HG02623 (cell line): ENCODE measurements at regions not wholly inside any gene's neighbourhood (a gene's known extent, or its start where the extent isn't known, plus 50 kb on each side); places are given as distances from the start of the nearest gene placed in this dataset.

Experiments used
- ATAC-seq: cut with Tn5 transposase; IDR thresholded peaks from one replicate; pipeline ENCODE4 v1.9.1; 2021; ENCODE audit warnings: moderate library complexity; ENCODE audit not compliant: unreplicated experiment

DNA sequence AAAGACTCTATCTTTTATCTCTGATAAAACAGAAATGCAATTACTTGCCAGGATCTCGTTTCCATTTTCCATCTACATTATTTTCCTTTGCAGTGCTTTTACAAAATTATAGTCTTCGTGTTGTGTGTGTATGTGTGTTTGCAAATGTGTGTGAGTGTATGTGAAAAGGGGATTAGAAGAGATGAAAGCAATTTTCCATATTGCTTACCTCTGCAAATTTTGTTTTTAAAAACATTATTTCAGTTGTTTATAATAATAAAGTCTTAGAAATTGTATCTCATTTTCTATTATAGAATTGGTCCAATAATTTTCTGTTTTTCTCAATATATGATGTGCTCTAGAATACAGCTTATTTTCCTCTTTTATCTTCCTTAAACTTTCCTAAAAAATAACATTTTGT is 421.3 kb upstream of the ANKRD30A start:
- ATAC-seq: no peak

GRCh38 chr10:36703179-36703578 is 422.2 kb upstream of the ANKRD30A start:
- ATAC-seq: no peak

GRCh38 chr10:36700123-36700522 is 425.3 kb upstream of the ANKRD30A start:
- no peak for ATAC-seq

DNA sequence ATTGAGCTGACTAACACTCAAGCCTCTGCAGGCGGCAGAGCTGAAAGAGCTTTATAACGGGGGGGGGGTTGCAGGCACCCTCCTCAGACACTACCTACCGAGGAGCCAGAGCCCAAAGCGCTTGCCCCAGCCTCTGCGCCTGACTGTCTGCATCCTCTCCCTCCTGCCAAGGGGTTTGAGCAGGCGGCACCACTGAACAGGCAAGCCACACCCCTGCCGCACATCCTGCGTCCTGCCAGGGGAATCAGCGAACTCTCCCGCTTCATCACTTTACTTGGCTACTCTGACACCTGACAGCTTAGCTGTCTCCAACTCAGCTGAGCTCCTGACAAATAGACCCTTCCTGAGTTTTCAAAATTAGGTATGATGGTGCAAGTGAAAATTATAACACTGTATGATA is 432.6 kb upstream of the ANKRD30A start:
- ATAC-seq: no peak

GRCh38 chr10:36688717-36689116 is 436.7 kb upstream of the ANKRD30A start:
- ATAC-seq: no peak

DNA sequence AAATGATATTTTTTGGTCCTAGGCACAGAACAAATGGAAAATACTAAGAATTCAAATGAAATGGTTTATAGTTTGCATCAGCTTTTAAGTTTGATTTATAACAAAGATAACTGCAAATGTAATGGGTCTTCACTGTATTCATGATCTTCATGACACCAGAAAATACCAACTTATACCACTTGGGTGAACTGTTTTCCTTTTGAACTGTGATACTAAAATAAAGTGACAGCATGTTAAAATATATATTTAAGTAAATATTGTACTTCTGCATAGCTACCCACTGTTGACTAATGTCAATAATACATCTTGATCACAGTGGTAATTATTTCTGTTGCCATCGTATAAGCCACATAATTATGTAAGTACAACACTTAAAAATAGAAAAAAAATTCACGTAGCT is 442.0 kb upstream of the ANKRD30A start:
- no peak for ATAC-seq

DNA sequence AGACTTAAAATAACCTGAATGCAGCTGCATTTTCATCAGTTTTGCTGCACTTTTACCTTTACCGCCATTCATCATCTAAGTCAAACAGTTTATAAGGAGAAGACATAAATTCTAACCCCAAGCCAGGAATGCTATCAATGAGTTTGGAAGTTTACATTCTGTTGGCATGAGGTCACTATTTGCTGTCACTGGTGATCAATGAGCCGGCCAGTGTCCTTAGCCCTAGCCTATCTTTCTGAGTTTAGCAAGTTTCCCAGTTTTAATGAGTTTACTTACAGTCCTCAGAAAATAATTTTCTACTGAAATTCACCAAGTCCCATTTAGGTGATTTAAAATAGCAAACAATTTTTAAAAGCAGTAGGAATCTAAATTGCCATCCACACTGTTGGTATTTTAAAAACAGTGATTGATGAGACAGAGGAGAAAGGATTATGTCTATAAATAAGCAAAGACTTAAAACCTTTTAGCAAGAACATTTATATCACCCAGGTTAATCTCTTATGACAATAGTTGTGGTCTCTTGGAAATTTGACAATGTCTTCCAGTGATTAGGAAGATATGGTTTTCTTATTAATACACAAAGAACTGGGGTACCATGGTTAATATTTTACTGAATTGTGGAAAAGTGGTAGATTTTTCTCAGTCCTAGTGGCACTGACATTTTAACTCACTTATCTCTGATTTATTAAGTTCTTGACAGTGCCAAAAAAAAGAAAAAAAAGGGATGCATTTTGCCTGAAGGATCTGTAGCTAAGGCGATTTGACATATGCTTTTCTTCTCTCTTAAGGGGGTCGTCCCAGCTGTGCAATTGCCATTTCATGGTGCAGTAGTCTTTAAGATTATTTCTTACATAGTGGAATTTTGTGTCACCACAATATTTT is 443.4 kb upstream of the ANKRD30A start:
- no peak for ATAC-seq

- no peak for ATAC-seq
Measured at GRCh38 chr10:36679554-36679953, 445.8 kb upstream of the ANKRD30A start.

GRCh38 chr10:36677431-36677768 is 448.0 kb upstream of the ANKRD30A start:
- no peak for ATAC-seq

DNA sequence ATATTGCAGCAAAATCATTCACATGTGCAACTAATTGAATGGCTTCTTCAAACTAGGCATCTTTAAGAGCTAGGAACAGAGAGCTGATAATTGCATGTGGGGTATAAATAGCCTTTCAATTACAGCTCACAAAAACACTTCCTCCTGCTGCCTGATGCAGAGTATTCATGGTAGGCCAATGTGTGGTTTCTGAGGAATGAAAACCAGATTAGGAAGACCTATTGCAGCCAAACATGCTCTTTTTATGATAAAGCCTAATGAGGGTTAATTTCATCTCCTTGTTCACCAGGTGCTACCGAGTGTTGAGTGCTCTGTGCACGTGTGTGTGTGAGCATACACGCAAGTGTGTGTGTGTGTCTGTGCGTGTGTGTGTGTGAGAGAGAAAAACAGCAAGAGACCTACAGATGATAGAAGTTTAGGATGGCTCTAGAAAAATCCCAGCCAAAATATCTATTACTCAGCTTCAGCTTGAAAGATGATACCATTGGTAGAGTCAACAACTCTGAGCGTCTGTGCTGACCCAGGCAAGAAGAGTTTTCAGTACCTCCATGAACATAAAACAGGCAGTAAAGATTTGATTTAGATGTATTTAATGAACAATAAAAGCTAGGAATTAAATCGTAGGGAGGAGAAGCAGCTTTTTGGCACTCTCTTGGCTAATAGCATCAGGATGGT is 448.5 kb upstream of the ANKRD30A start:
- ATAC-seq: no peak

GRCh38 chr10:36676321-36676720 is 449.1 kb upstream of the ANKRD30A start:
- ATAC-seq: no peak

GRCh38 chr10:36675458-36675880 is 449.9 kb upstream of the ANKRD30A start:
- no peak for ATAC-seq

GRCh38 chr10:36671607-36672006 is 453.8 kb upstream of the ANKRD30A start:
- no peak for ATAC-seq

- ATAC-seq: no peak
Measured at GRCh38 chr10:36670621-36671402, 454.6 kb upstream of the ANKRD30A start.

DNA sequence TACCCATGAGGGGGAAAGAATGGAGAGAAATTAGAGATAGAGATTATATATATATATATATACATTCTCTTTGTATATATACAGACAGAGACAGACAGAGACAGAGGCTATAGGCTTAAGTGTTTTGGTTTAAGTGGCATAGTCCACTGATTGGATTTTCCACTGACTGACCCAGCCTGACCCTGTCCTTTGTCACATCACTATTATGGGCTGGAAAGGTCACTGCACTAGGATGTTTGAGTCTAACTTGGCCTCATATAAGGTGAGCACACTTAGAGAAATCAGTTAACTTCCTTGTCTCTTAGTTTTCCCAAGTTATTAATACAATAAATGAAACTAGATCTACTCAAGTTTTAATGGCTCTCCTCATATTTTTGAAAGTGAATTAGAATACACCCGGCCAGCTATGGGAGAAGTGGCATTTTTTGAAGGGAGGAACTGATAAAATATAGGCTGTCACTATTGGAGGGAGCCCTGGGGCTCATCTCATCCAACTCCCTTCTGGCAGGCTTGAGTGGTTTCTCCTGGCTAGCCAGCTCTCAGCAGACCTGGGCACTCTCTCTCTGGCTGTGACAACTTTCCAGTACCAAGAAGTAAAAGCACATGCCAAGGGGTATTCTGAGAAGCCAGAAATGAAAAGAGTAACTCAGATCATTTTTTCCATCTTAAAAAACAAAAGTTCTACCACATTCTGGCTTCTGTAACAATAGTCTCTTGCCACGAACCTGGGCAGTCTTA is 455.6 kb upstream of the ANKRD30A start:
- no peak for ATAC-seq

DNA sequence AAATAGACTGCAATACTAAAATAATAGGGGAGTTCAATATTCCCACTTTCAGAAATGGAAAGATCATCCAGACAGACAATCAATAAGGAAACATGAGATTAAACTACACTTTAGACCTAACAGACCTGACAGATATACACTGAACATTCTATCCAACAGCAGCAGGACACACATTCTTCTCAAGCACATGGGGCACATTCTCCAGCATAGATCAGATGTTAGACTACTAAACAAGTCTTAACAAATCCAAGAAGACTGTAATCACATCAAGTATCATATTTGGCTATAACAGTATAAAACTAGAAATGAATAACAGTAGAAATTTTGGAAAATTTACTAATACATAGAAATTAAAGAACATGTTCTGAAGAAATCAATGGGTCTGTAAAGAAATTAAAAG is 458.9 kb upstream of the ANKRD30A start:
- no peak for ATAC-seq

DNA sequence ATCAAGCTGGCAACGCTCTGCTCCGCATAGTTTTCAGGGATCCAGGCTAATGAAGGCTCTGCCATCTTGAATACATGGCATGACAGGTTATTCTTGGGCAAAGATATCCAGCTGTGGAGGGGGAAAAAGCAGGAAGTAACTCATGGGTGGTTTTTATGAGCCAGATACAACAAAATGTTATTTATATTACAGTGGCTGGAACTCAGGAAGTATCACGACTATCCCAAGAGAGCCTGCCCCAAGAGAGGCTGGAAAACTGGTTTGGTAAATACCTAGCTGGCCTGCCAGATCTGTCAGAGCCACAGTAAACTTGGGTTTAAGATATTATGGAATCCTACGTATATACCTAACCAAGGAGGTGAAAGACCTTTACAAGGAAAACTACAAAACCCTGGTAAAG is 462.8 kb upstream of the ANKRD30A start:
- ATAC-seq: no peak

DNA sequence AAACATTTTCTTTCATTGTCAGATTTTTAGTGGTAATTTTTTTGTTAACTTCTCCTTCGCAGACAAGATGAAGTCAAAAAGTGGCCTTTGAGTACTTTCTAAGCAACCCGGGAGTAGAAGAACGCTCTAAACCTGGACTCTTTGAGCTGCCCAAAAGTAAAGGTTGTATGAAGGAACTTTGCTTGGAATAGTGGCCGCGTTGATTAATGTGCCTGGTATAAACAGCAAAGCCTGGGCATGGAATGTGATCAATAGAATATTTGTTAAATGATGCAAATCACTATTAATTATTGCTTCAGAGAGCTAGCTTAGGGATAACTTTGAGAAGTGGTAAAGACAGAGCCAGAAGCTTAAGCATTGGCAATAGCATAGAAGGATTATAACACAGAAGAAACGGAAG is 475.1 kb upstream of the ANKRD30A start:
- no peak for ATAC-seq

DNA sequence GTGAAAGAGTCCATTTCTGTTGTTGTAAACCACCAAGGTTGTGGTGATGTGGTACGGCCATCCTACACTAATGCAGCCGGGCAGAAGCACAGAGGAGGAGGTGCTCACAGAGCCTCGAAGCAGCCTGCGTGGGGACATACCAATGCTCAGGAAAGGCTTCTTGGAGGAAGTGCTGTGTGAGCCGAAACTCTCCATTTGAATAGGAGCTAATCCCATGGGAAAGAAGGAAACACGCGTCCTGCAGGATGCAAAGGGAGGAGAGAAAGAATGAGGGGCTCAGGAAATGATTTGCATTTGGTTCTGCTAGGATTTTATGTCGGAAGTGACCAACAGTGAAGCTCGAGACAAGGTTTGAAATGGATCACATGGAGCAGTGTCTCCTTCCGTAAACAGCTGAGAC is 477.9 kb upstream of the ANKRD30A start:
- ATAC-seq: no peak

GRCh38 chr10:36640626-36641025 is 484.8 kb upstream of the ANKRD30A start:
- ATAC-seq: no peak
